ENCODE measurements at regions not wholly inside any gene's neighbourhood (a gene's known extent, or its start where the extent isn't known, plus 50 kb on each side); places are given as distances from the start of the nearest gene placed in this dataset.

DNA sequence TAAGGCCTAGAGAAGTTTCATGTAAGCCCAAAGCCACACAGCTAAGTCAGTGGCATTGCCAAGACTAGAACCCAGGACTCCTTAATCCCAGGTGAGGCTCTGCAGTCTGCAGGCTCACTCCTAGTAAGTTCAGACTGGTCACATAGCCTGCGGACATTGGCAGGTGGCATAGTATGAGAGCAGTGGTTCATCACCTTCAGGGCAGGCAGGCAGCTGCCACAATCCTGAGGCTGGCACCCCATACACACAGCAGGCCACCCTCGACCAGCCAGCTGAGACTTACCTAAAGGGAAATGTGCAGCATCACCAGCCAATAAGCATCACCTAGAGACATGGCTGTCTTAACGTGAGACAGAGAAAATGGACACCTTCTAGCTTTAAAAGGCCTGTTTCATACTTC is 231.6 kb upstream of the UBASH3B start:
- TF ChIP-seq, protein P1, sequence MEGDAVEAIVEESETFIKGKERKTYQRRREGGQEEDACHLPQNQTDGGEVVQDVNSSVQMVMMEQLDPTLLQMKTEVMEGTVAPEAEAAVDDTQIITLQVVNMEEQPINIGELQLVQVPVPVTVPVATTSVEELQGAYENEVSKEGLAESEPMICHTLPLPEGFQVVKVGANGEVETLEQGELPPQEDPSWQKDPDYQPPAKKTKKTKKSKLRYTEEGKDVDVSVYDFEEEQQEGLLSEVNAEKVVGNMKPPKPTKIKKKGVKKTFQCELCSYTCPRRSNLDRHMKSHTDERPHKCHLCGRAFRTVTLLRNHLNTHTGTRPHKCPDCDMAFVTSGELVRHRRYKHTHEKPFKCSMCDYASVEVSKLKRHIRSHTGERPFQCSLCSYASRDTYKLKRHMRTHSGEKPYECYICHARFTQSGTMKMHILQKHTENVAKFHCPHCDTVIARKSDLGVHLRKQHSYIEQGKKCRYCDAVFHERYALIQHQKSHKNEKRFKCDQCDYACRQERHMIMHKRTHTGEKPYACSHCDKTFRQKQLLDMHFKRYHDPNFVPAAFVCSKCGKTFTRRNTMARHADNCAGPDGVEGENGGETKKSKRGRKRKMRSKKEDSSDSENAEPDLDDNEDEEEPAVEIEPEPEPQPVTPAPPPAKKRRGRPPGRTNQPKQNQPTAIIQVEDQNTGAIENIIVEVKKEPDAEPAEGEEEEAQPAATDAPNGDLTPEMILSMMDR (conservative IDR thresholded peaks at IDR 0.05; ENCODE audit: low read depth, low read length), result no peak
- no peak for TF ChIP-seq EZH2 (IDR thresholded peaks at IDR 0.05; ENCODE audit: low read length, unreplicated experiment)
- no peak for TF ChIP-seq EZH2phosphoT487 (IDR thresholded peaks at IDR 0.05; ENCODE audit: borderline replicate concordance, low read length)

Data from PC-3 (cell line).